Hippocampal formation (tissue), 2 donors: ENCODE measurements at regions not wholly inside any gene's neighbourhood (a gene's known extent, or its start where the extent isn't known, plus 50 kb on each side); places are given as distances from the start of the nearest gene placed in this dataset.

Experiments
- DNase-seq, 2 donors: peaks; one replicate each; lab custom pipeline; 2025; lab: John Stamatoyannopoulos, UW

DNA sequence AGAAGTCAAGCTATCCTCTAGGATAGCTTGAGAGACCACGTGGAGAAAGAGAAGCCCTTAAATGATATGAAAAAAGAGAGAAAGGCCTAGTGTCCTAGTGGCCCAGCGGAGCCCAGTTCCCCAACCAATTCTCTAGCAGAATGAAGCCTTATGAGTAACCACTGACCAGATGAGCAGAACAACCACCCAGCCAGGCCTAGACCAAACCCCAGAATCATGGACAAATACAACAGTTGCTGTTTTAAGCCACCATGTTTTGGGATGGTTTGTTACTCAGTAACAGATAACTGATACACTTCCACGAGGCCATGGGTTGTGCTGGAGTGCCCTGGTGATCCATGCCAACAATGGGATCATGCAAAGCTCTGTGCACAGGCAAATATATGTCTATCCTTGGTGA, 377.1 kb downstream of the SOX9 start:
- DNase-seq = no peak

DNA sequence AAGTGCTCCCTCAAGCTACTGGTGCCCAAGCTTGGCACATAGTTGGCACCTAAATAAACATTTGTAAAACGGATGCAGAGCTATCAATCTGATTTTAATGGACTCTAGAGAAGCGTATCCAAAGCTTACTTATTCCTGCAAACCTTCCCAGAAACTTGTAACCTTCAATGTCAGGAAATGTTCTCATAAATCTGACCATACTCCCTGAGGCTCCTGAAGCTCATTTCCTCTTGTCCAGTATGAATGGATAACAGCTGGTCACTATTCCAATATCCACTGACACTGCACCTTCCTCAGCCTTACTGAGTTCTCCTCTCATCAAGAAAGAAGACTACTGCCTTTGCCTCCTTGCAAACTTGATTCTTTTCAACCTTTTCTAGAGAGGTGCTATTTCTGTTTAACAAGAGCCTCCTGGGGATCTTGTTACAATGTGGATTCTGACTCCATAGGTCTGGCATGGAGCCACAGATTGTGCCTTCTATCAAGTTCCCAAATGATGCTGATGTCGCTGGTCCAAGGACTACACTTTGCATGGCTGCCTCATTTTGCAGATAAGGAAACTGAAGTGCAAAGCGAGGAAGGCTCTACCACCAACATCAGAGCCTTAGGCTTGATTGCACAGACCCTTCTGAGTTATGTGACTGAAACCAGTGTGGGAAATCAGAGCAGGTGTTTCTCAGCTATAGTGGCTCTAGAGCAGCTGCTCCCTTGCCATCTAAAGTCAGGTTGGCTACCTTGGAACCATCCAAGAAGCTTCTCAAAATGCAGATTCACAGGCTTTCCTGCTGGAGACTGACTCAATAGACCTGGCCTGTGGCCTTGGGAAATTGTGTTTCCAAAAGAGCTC, 377.8 kb downstream of the SOX9 start:
- DNase-seq = no peak

DNA sequence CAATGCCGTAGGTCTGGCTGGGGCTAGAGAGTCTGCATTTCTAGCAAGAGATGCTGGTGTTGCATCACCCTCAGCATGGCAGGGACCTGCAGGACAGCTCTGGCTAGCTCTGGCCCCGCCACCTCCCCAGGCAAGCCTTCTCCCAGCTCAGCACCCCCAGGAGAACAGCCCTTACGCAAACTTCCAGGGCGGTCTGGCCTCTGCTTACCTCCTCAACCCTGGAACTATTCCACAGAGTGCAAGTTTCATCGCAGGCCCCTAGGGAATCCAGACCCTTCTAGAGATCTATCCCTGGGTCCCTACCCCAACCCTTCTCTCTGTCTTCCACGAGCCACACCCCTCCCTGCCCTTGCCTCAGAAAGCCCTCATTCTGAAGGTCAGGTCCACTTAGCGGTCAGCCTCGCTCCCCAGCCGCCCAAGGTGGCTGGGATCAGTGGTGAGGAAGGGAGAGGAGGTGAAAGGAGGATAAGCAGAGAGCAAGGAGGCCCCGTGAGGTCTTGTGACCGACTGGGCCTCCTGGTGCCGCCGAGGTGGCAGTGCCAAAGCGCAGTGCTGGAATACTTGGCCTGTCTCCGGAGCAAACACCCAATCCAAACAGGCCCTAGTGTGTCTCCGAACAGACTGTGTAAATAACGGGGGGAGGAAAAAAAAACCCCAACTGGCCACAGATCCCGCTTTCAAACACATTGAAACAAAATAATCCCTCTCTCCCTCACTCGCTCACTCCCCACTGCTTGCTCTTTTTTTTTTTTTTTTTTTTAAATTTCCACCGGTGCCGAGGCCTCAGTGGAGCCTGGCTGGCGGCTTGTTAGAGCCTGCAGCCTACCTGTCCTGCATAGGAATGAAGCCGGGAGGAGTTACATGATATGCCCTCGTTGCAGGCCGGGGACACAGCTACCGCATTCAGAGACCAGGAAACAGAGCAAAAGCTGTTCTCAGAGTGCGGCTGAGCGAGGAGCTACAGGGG, 380.9 kb downstream of the SOX9 start:
- no peak for DNase-seq

DNA sequence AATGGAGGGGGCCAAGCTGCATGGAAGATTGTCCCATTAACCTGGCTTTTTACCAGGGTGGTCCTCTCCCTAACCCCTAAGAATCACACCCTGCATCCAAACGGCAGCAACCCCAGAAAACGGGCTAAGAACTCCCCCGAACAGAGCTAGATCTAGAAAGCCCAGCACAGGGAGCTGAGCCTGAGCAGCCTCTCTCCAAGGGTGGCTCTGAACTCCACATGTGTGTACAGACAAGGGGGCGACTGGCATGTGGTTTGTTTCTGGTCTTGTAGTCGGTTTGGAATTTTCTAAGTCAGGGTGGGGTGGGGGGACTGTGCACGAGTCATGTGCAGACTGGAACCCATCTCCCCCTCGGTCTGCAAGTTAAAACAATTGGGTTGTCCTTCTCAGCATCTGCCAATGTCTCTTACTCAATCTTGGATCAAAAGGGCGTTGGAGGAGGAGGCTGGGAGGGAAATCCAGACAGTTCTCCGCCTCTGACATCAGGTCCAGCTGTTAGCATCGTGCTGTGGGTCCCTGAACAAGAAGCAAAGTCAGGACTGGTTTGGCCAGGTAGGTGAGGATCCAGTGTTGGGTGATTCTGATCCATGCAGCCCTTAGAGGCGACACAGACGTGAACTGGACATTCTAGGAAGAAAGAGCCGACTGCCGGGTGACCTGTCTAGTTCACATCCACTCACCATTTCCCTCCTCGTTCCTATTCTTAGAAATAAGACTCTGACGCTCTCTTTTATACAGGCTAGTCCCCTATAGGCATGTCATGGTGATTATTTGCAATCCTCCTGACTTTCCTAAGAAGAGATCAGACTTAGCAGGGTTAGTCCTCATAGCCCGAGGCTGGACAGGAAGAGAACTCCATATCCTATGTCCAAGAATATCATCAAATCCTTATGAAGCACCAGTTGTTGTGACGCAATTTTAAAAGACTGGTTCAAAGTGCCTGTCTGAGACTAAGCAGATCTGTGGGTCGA, 381.8 kb downstream of the SOX9 start:
- DNase-seq = no peak

DNA sequence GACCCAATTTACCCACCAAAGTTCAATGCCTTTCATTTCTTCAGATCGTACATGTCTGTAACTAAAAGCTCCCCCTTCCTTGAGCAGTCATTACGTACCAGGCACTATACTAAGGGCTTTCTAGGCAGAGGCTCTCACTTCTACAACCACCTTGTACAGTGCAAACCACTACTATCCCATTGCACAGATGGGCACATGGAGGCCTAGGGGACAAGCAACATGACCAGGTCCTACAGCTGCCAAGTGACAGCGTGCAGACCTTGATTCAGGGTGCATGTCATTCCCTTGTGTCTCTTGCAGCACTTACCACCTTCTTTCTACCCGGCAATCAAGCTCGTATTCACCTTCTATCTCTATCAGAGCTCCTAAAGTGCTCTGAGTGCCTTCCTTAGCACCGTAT, 382.7 kb downstream of the SOX9 start:
- no peak for DNase-seq

DNA sequence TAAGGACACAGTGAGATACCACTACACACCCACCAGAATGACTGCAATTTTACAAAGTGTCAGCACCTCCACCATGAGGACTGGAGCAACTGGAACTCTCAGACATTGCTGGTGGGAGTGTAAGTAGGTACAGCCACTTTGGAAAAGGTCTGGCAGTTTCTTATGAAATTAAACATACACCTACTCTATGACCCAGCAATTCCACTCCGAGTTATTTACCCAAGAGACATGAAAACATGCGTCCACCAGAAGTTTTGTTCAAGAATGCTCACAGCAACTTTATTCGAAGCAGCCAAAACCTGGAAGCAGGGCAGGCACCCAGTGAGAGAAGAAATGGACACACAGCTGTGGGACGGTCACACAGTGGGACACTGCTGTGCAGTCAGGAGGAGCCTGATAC, 384.0 kb downstream of the SOX9 start:
- no peak for DNase-seq

DNA sequence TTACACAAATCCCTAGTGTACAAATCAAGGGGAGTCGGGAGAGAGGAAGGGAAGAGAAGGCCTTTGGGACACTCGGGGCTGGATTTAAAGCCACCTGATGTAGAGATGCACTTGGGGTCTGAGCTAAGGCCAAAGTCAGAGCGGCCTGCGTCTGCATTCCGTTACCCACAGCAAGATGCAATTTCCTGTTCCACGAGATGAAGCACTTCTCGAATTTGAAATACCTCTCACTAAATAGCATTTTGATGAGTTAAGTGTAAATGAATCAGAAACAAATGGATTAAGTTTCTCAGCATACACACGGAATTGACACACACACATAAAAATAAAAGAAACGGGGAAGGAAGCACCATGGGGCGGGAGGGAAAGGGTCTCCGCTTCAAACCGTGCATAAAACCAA, 386.0 kb downstream of the SOX9 start:
- DNase-seq = no peak

DNA sequence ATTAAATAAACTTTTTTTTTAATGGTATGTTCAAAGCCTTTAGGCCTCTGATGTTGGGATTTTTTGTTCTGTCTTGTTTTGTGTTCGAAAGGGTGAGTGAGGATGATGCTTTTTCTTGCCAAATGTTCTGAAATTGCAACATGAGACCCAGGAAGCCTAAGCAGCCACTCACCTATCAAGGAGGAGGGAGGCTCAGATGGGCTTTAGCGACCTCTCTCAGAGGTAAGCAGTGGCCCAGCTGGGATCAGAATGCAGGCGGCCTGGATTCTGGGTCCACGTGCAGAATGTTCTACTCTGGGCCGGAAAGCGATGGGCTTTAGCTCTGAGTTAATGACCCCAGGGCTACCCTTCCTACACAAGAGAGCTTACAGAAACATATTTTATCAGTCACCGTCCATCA, 386.6 kb downstream of the SOX9 start:
- DNase-seq = no peak

DNA sequence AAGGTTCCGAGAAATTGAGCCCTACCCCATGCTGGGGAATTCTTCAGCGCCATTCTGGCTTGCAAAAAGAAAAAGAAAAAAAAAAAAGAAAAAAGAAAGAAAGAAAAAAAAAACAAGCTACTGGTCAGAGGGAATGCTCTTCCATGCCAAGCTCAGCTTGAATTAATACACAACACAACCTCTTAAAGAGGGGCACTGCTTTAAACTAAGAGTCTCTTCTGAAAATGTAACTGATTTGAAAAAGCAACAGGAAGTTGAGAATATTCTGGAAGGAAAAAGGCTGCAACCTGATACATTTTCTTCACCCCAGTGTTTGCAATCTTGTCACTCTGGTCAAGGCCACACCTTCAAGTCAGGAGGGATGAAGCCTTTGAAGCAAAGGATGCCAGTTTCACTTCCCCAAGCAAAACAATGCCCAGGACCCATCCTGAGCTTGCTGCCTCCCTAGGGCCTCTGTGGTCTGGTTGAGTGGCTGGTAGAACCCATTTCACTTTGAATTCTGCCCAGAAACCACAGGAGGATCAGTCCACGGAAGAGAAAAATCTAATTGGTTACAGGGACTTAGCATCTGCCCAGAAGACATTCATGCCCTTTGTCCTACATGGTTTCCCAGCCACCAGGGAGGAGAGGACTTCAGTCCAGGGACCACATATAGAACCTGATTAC, 389.7 kb downstream of the SOX9 start:
- DNase-seq = no peak

DNA sequence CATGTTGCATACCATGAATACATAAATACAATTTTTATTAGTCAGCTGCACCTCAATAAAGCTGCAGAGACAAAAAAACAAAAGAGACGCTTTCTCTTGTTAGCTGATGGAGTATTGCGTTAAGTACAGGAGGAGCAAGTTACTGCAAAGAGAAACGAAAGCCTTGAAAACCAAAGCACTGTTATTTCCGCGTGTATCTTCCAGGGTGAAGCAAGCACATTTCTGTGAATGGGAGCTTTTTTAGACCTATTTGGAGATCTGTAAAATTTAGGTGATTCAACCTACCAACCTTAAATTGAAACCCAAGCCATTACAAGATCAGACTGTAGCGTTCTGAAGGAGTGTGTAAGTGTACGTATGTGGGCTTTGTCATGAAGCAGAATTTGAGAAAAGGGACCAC, 390.4 kb downstream of the SOX9 start:
- no peak for DNase-seq

DNA sequence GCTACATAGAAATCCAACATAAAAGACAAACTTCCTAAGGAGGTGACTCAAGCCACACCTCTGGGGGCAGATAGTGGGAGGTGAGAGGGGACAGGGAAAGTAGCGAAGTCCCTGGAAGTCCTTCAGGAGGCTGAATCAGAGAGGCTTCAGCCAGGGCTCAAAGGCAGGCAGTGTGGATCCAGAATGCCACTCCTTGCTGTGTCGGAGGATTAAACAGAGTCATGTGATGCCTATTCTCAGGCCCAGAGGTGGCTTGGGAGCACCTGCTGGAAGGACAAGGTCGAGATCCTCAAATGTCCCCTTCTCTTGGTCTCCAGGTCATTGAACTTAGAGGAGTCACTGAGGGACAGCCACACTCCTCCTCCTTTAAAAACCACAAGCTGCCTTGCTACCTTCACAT, 391.1 kb downstream of the SOX9 start:
- no peak for DNase-seq

DNA sequence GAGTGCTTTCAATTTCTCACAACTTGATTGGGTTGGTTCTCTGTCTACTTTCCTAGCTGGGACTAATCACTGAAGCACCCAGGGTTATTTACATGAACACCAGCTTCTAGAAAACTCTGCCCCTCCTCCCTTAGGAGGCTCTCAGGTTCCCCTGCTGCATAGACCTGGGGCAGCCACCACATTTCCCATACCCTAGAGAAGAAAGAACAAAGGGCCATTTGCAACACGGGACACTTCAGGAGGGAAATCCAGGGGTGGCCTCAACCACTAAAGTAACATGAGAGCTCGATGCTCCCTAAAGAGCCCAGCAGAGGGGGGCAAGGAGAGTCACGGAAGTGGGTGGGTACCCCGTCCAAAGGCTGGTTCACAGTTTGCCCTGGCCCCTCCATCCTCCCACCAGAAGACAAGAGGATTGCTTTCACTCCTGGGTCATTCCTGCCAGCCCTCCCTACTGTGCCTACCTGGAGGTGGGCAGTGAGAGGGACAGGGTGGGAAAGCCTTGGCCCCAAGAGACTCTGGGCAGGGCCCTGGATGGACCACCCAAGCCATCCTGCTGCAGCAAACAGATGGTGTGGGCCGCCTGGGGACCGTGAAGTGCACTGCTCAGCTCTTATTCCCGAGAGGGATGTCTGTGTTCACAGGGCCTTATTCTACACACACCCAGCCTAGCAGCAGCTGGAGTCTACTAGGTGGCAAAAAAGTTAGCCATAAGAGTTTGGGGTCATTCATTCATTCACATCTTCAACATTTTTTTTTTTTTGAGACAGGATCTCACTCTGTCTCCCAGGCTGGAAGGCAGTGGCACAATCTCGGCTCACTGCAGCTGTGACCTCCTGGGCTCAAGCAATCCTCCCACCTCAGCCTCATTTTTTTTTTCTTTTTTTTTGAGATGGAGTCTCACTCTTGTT, 392.1 kb downstream of the SOX9 start:
- no peak for DNase-seq

DNA sequence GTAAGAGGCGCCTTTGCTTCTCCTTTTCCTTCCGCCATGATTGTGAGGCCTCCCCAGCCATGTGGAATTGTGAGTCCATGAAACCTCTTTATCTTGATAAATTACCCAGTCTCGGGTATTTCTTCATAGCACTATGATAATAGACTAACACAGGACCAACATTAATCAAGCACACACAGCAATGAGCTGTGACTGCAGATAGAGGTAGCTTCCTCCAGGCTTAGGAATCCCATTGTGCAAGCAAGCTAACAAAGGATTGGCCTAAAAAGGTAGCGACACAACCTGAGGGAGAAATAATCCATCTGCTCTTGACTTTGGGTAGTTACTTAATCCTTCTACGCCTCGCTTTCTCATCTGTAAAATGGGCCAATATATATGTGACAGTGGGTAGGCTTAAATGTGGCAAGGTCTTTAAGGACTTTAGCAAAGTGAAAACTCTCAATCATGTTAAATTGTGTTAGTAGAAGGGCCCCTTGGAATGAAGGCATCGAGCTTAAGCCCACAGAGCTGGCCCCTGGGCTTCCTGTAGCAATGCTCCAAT, 393.6 kb downstream of the SOX9 start:
- DNase-seq = no peak

DNA sequence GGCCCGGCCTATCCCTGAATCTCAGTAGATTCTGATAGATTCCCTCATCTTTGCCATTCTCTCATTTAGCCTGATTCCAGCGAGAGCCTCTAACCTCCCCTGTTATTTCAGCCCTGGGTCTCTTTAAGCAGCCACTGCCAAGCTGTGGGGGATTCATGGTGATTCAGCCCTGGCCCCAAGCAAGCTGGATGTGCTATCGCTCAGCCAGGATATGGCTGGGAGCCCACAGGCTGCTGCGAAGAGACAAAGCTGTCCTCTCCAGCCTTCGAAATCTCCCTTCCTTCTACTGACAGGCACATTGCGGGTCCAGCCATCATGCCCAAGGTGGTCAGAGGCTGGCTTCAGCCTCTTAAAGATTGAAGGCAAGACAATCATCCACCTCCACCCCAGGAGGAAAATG, 394.1 kb downstream of the SOX9 start:
- DNase-seq = no peak

DNA sequence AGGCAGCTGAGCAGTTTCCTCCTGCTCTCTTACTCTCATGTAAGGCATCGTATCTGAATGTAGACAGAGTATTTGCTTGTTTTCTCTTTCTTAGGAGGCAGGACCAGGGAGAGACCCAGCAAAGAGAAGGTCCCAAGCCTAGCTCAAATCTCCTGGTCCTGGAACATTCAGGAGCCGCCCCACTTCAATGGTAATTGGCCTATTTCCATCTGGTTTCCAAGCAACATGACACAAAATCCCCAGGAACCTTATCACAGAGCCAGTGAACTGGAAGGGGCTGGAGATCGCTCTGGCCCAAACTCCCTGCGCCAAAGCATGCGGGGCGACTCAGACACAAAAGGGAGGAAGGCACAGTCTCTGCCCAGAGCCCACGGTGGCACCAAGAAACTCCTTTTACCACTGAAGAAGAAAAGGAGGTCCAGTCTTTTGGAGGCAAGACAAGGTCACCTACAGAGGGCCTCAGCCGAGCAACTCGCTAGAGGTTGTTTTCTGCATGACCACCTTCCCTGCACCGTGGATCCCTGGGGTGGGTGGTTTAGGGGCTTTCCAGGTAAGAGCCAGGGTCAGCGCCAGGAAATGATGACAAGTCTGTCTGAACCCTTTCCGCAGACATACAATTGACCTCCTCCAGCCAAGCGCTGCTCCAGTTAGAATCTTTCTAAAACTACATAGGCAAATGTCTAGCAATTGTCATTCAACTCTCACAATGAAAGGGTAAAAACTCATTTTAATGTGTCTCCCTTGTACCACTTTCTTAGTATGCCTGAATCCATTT, 394.7 kb downstream of the SOX9 start:
- DNase-seq = no peak

DNA sequence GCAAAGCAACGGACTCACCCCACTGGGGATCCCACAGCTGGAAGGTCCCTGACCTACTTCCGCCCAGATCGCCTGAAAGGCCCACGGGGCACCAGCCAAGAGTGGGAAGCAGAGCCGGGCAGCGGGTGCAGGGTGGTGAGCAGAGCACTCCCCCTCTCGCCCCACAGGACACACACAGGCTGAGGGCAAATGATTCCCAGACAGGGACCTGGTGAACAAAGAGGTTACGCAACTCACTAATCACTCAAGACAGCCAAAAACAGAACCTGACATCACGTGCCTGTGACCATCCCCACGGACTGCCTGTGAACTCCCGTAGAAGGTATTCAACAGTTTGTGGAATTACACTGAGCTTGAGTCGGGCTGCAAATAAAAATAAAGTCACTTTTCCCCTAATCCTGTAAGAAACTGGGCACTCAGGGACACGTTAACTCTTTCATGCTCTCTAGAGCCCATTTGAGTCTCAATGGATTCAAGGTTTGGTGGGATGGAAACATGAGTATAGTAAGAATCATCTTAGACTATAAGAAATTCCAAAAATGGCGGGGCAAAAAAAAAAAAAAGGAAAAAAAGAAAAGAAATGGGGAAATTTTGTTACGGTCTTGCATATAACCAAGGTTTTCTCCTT, 396.1 kb downstream of the SOX9 start:
- no peak for DNase-seq

DNA sequence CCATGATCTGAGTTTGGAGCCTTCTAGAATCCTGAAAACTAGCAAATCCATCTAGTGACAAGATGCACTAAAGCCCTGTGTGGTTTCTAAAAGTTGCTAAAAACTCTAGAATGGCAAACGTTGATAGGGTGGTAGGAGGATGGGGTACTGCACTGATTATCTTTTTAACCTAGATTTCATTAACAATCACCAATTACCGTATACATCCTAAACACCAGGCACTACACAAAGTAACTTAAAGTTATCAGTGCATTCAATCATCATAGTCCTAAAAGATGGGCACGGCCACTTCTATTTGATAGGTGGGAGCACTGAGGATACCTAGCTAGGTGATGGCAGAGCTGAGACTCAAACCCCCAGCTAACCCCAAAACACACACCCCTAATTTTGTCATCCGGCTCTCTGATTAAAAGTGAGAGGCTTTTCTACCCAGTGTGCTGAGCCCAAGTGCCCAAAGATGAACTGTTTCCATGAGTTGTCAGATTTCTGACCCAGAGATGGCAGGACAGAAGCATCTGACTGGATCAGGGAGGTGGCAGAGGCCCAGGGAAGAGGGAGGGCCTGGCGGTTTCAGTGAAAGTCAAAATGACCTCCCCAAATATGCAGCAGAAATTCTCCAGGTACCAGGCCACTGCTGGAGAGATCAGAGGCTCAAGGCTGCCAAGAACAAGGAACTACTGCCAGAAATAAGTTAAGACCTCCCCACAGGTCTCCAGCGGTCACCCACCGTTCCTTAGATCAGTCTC, 396.8 kb downstream of the SOX9 start:
- DNase-seq = no peak

DNA sequence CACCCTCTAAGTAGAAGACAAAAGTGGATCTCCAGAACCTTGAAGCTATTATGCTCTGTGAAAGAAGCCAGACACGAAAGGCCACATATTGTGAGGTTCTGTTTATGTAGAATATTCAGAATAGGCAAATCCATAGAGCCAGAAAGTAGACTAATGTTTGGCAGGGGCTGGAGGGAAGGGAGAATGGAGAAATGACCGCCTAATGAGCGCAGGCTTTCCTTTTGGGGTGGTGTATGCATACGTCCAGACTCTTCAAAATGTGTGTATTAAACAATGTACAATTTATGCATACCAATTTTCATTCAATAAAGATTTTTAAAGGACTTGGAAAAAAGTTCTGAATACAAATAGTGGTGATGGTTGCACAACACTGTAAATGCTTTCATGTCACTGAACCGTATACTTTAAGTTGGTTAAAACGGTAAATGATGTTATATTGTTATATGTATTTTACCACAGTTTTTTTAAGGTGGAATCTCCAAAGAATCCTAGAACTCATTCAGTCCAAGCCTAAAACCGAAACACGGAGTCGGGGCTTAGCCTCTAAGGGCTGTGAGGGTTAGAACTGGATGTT, 397.4 kb downstream of the SOX9 start:
- DNase-seq = no peak
